SK-N-MC (cell line): ENCODE measurements at regions not wholly inside any gene's neighbourhood (a gene's known extent, or its start where the extent isn't known, plus 50 kb on each side); places are given as distances from the start of the nearest gene placed in this dataset.

ENCODE experiments used
- EZH2 ChIP-seq: fragments of 200-600 bp; sonication (generic); IDR thresholded peaks from one replicate; pipeline ENCODE4 v1.6.1; 2017; ENCODE audit warnings: antibody characterized with exemption
- POLR2AphosphoS5 ChIP-seq: IDR thresholded peaks from 2 replicates; pipeline ENCODE4 v1.6.1; 2012; ENCODE audit warnings: mild to moderate bottlenecking, low read depth, low read length, borderline replicate concordance

DNA sequence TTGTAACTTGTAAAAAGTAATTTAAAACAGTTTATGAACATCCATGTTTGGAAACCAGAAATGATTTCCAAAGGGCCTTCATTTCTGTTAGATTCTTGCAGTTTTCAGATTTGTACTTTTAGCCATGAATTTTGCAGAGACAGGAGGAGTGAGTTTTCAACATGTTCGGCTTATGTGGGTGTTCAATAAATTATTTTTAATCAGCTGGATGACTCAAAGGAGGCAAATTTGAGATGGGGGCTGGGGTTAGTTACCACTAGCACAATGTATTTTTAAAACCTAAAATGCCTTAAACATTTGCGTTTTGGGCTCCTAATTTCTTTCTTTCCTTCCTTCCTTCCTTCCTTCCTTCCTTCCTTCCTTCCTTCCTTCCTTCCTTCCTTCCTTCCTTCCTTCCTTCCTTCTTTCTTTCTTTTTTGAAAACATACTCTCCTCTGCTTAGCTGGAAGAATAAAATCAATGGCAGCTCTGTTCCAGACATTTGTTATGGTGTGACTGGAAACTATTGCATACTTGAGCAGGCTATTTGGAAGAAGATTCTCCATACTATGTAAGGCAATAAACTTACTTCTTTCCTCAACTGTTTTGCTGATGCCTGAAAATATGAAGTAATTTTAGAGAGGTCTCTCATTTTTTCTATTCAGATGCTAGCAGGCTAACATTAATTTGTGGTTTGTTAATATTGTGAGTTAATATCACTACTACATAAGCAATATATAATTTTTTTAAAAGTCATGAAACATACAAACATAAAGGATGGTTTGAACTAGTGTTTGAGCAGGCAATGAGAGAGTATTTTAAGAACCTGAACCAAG, 394.4 kb downstream of the NYAP2 start:
- TF ChIP-seq EZH2 (no peak), POLR2AphosphoS5 (peak; percentile 51; the same call in 1 of the 2 replicates)
